H1 (cell line): ENCODE measurements at regions not wholly inside any gene's neighbourhood (a gene's known extent, or its start where the extent isn't known, plus 50 kb on each side); places are given as distances from the start of the nearest gene placed in this dataset.
A peak's percentile ranks its signal among the peaks of the same experiment; 100 is the strongest.

Source experiments
- CTCF ChIA-PET: fragments of 300-600 bp; sonication (Branson Sonifier 250); formaldehyde crosslinking; loops from one replicate; lab custom pipeline; 2021; ENCODE audit not compliant: partially characterized antibody; lab: Charles Lee
- POLR2A ChIA-PET: fragments of 300-600 bp; sonication (Branson Sonifier 250); formaldehyde crosslinking; loops from one replicate; lab custom pipeline; 2021; ENCODE audit warnings: inconsistent platforms; ENCODE audit not compliant: partially characterized antibody; lab: Charles Lee
- DNase-seq, 2 experiments: peaks; one replicate each; pipeline versions ENCODE4 v3.0.0 to v3.0.0-alpha.2; 2010 to 2022; ENCODE audit warnings: low spot score in 2 of 2, low read depth in 1 of 2, mixed read lengths in 1 of 2
- FAIRE-seq: peaks from 2 replicates; lab custom pipeline; 2011; peaks lifted over from hg19 to GRCh38; lab: Jason Lieb, UNC
- H2AFZ ChIP-seq: 2 replicates; pipeline ENCODE4 v1.8.1; 2012; ENCODE audit warnings: low read length, inconsistent platforms
- H2AK5ac ChIP-seq: 2 replicates; pipeline ENCODE4 v1.6.1; 2013; ENCODE audit warnings: low read depth, low read length
- H2BK120ac ChIP-seq: replicated peaks from 2 replicates; pipeline ENCODE3; 2013; ENCODE audit warnings: low read depth, low read length, inconsistent platforms
- H2BK12ac ChIP-seq: 2 replicates; pipeline ENCODE4 v1.6.1; 2013; ENCODE audit warnings: low read depth, low read length
- H2BK15ac ChIP-seq: 2 replicates; pipeline ENCODE4 v1.6.1; 2013; ENCODE audit warnings: low read length
- H2BK20ac ChIP-seq: 2 replicates; pipeline ENCODE4 v1.6.1; 2013; ENCODE audit warnings: low read length
- H2BK5ac ChIP-seq: 2 replicates; pipeline ENCODE4 v1.6.1; 2013; ENCODE audit warnings: low read depth, low read length
- H3K14ac ChIP-seq: 2 replicates; pipeline ENCODE4 v1.6.1; 2013; ENCODE audit warnings: inconsistent platforms; ENCODE audit not compliant: insufficient read length
- H3K18ac ChIP-seq: 2 replicates; pipeline ENCODE4 v1.6.1; 2013; ENCODE audit warnings: low read length; ENCODE audit errors: extremely low read depth
- H3K23ac ChIP-seq: 2 replicates; pipeline ENCODE4 v1.6.1; 2013; ENCODE audit warnings: inconsistent platforms; ENCODE audit not compliant: insufficient read length
- H3K23me2 ChIP-seq: 2 replicates; pipeline ENCODE4 v1.6.1; 2013; ENCODE audit warnings: low read depth, low read length
- H3K27ac ChIP-seq: 2 replicates; pipeline ENCODE4 v1.6.1; 2011; ENCODE audit warnings: low read depth, low read length, inconsistent platforms
- H3K27me3 ChIP-seq, 4 experiments: replicated peaks in 1 of 4; 1 replicate in 1 of 4; 2 replicates in 3 of 4; pipeline versions ENCODE4 v1.6.1 to v1.8.1; 2011 to 2013; ENCODE audit warnings: low read length in 3 of 4, mild to moderate bottlenecking in 3 of 4, inconsistent platforms in 2 of 4, mixed read lengths in 2 of 4, moderate library complexity in 1 of 4; ENCODE audit not compliant: control insufficient read depth in 3 of 4, insufficient read depth in 3 of 4; ENCODE audit errors: extremely low read depth in 1 of 4
- H3K36me3 ChIP-seq, 4 experiments: 2 replicates each; pipeline versions ENCODE4 v1.6.1 to v1.8.1; 2011 to 2013; ENCODE audit warnings: mild to moderate bottlenecking in 4 of 4, low read length in 3 of 4, moderate library complexity in 2 of 4, control low read depth in 1 of 4, inconsistent platforms in 1 of 4; ENCODE audit not compliant: insufficient read depth in 4 of 4, control insufficient read depth in 2 of 4
- H3K4ac ChIP-seq: replicated peaks from 2 replicates; pipeline ENCODE3; 2013; ENCODE audit warnings: low read length, low read depth, mixed read lengths, inconsistent platforms; ENCODE audit not compliant: insufficient read length
- H3K4me1 ChIP-seq, 4 experiments: replicated peaks in 1 of 4; 1 replicate in 1 of 4; 2 replicates in 3 of 4; pipeline versions ENCODE4 v1.6.1 to v1.8.1; 2011 to 2013; ENCODE audit warnings: low read length in 3 of 4, inconsistent platforms in 2 of 4, mixed read lengths in 1 of 4; ENCODE audit not compliant: insufficient read depth in 4 of 4, control insufficient read depth in 3 of 4
- H3K4me2 ChIP-seq, 2 experiments: 2 replicates each; pipeline versions ENCODE4 v1.6.1 to v1.8.1; 2011 to 2013; ENCODE audit warnings: low read depth in 2 of 2, low read length in 2 of 2, control low read depth in 1 of 2, inconsistent platforms in 1 of 2, mild to moderate bottlenecking in 1 of 2; ENCODE audit not compliant: insufficient read depth in 1 of 2
- H3K4me3 ChIP-seq, 4 experiments: fragments of 200-600, 300-600 bp in 1 of 4; sonication (generic), shearing (Covaris generic), sonication (Bioruptor Twin) in 1 of 4; 2 replicates each; pipeline versions ENCODE4 v1.5.1 to v1.8.1; 2011 to 2016; ENCODE audit warnings: low read length in 4 of 4, low read depth in 3 of 4, control low read depth in 2 of 4, inconsistent platforms in 2 of 4, mild to moderate bottlenecking in 2 of 4, mixed read lengths in 1 of 4, moderate library complexity in 1 of 4; ENCODE audit not compliant: insufficient read depth in 2 of 4; ENCODE audit errors: extremely low read depth in 1 of 4
- H3K56ac ChIP-seq: replicated peaks from 2 replicates; pipeline ENCODE3; 2013; ENCODE audit warnings: low read depth, mild to moderate bottlenecking, mixed read lengths, low read length, inconsistent platforms; ENCODE audit not compliant: insufficient read length
- H3K79me1 ChIP-seq: 2 replicates; pipeline ENCODE4 v1.6.1; 2013; ENCODE audit warnings: low read depth, low read length, control low read depth
- H3K79me2 ChIP-seq, 2 experiments: 2 replicates each; pipeline versions ENCODE4 v1.6.1 to v1.8.1; 2012 to 2013; ENCODE audit warnings: low read length in 2 of 2, mild to moderate bottlenecking in 2 of 2, inconsistent platforms in 1 of 2; ENCODE audit not compliant: insufficient read depth in 2 of 2, control insufficient read depth in 1 of 2
- H3K9ac ChIP-seq, 4 experiments: replicated peaks in 1 of 4; 1 replicate in 1 of 4; 2 replicates in 3 of 4; pipeline versions ENCODE4 v1.6.1 to v1.8.1; 2011 to 2013; ENCODE audit warnings: low read depth in 3 of 4, low read length in 3 of 4, control low read depth in 2 of 4, mild to moderate bottlenecking in 2 of 4, moderate library complexity in 2 of 4, inconsistent platforms in 1 of 4; ENCODE audit errors: extremely low read depth in 1 of 4
- H3K9me3 ChIP-seq, 2 experiments: 2 replicates each; pipeline versions ENCODE4 v1.6.1 to v1.8.1; 2012 to 2013; ENCODE audit warnings: mild to moderate bottlenecking in 2 of 2, moderate library complexity in 2 of 2, control low read depth in 1 of 2, inconsistent platforms in 1 of 2, low read depth in 1 of 2, low read length in 1 of 2, mixed read lengths in 1 of 2; ENCODE audit not compliant: insufficient read depth in 2 of 2
- H4K20me1 ChIP-seq, 2 experiments: replicated peaks in 1 of 2; 2 replicates each; pipeline versions ENCODE3 to v1.8.1; 2011 to 2013; ENCODE audit warnings: inconsistent platforms in 2 of 2, low read length in 2 of 2, mild to moderate bottlenecking in 1 of 2; ENCODE audit not compliant: insufficient read depth in 2 of 2, control insufficient read depth in 1 of 2
- H4K5ac ChIP-seq: 2 replicates; pipeline ENCODE4 v1.6.1; 2013; ENCODE audit warnings: low read length, low read depth, mixed read lengths, inconsistent platforms; ENCODE audit not compliant: insufficient read length
- H4K8ac ChIP-seq: 2 replicates; pipeline ENCODE4 v1.8.0; 2013; ENCODE audit warnings: mild to moderate bottlenecking, moderate library complexity, low read length, inconsistent platforms; ENCODE audit not compliant: insufficient read depth; ENCODE audit errors: extremely low read depth
- H4K91ac ChIP-seq: replicated peaks from 2 replicates; pipeline ENCODE3; 2013; ENCODE audit warnings: low read length, mixed read lengths, inconsistent platforms; ENCODE audit not compliant: insufficient read length
- ATF2 ChIP-seq: IDR thresholded peaks from 2 replicates; pipeline ENCODE4 v1.6.1; 2012; ENCODE audit warnings: low read length, inconsistent platforms
- CHD2 ChIP-seq: IDR thresholded peaks from 2 replicates; pipeline ENCODE4 v1.6.1; 2012; ENCODE audit warnings: low read length, improper control_type of control experiment
- JUND ChIP-seq: IDR thresholded peaks from 2 replicates; pipeline ENCODE4 v1.6.1; 2011; ENCODE audit warnings: mild to moderate bottlenecking, improper control_type of control experiment, low read length
- TEAD4 ChIP-seq: IDR thresholded peaks from 2 replicates; pipeline ENCODE4 v1.6.1; 2012; ENCODE audit warnings: low read depth, low read length, inconsistent platforms, mixed read lengths
- WGBS, 2 experiments: shearing (Covaris generic) in 1 of 2; methylation state at CpG; one replicate each; pipeline versions ENCODE4 v1.1.6 to v1.1.7; 2013 to 2015; ENCODE audit warnings: low lambda C conversion rate in 2 of 2, mixed read lengths in 2 of 2, inconsistent platforms in 1 of 2, low coverage in 1 of 2, missing lambda C conversion rate in 1 of 2; ENCODE audit not compliant: insufficient replicate concordance in 2 of 2, insufficient coverage in 1 of 2, insufficient read length in 1 of 2; ENCODE audit errors: extremely low coverage in 1 of 2, missing lambda C conversion rate in 1 of 2; 5-methylcytosine and 5-hydroxymethylcytosine counted together

GRCh38 chr2:239721531-239721930 is 303.6 kb downstream of the NDUFA10 start:
- Histone ChIP-seq H2BK12ac (no peak overlapping the region), H3K79me2 (no peaks in the 10 kb centered on the region), H2BK20ac (no peak overlapping the region), H2AFZ (no peak overlapping the region), H4K20me1 (peaks cover 0 to 2% of the 10 kb centered on the region in 2 experiments), H4K5ac (no peak overlapping the region), H3K4me1 (no peaks in the 10 kb centered on the region; a peak in 2 of 7 replicates), H3K23ac (no peak overlapping the region), H3K4me3 (no peak overlapping the region), H2BK15ac (no peak overlapping the region), H4K8ac (no peak overlapping the region), H3K4ac (no peak overlapping the region), H3K23me2 (no peaks in the 10 kb centered on the region; the same call in 1 of the 2 replicates), H3K27ac (no peak overlapping the region), H3K4me2 (no peak overlapping the region), H3K9me3 (peaks cover 10 to 11% of the 10 kb centered on the region in 2 experiments; a peak in 1 of 4 replicates), H3K14ac (no peak overlapping the region)
- POLR2A ChIA-PET, result no interaction called here
- TF ChIP-seq ATF2 (no peak), CHD2 (no peak), TEAD4 (no peak), JUND (no peak)
- TF ChIP-seq, all 59 proteins: peak for 0
- H2BK120ac ChIP-seq, result no peak overlapping the region
- no peak overlapping the region for H2BK5ac ChIP-seq
- H3K18ac ChIP-seq, result no peak overlapping the region
- FAIRE-seq (no peak), DNase-seq (peak in 1 of 2 experiments; percentile 14)
- CTCF ChIA-PET, result no interaction called here
- H3K79me1 ChIP-seq, result no peaks in the 10 kb centered on the region
- no peak overlapping the region for H4K91ac ChIP-seq
- no peak overlapping the region for H3K9ac ChIP-seq
- 92% methylated on average over 10 of the region's 11 CpGs; no CpG with 5 or more reads in 1 of the 2 experiments for WGBS, 2 experiments
- no peaks in the 10 kb centered on the region for H3K27me3 ChIP-seq
- no peak overlapping the region for H3K56ac ChIP-seq
- H3K36me3 ChIP-seq, result no peaks in the 10 kb centered on the region
- H2AK5ac ChIP-seq, result no peak overlapping the region
